Esophagus squamous epithelium (tissue), 5 donors: ENCODE measurements at regions not wholly inside any gene's neighbourhood (a gene's known extent, or its start where the extent isn't known, plus 50 kb on each side); places are given as distances from the start of the nearest gene placed in this dataset.

Experiments
- DNase-seq: peaks from one replicate; lab custom pipeline; 2025; lab: John Stamatoyannopoulos, UW
- H3K27ac ChIP-seq, 4 donors: fragments of 200-600 bp; sonication (generic); one replicate each; pipeline ENCODE4 v1.5.1; 2016 to 2019; ENCODE audit warnings: mild to moderate bottlenecking in 1 of 4
- H3K27me3 ChIP-seq, 4 donors: fragments of 200-600 bp; sonication (generic); 1 replicate in 3 of 4; 2 replicates in 1 of 4; pipeline versions ENCODE4 v1.5.1 to v1.6.0; 2017 to 2021; ENCODE audit warnings: antibody characterized with exemption in 1 of 4
- H3K36me3 ChIP-seq, 3 donors: fragments of 200-600 bp; sonication (generic); one replicate each; pipeline ENCODE4 v1.5.1; 2016 to 2019
- H3K4me1 ChIP-seq, 3 donors: fragments of 200-600 bp; sonication (generic); one replicate each; pipeline ENCODE4 v1.5.1; 2017 to 2019
- H3K4me3 ChIP-seq, 4 donors: fragments of 200-600 bp; sonication (generic); 1 replicate in 3 of 4; 2 replicates in 1 of 4; pipeline ENCODE4 v1.5.1; 2016 to 2019; ENCODE audit warnings: mild to moderate bottlenecking in 2 of 4, moderate library complexity in 1 of 4
- H3K9me3 ChIP-seq, 3 donors: fragments of 200-600 bp; sonication (generic); one replicate each; pipeline ENCODE4 v1.5.1; 2016 to 2019
- CTCF ChIP-seq, 6 experiments: fragments of 450-650 bp in 4 of 6; fragments of 200-600 bp in 2 of 6; sonication (generic) in 2 of 6; IDR thresholded peaks; one replicate each; pipeline ENCODE4 v1.5.1; 2016 to 2019; ENCODE audit warnings: antibody characterized with exemption in 6 of 6, mild to moderate bottlenecking in 4 of 6, moderate library complexity in 4 of 6
- POLR2A ChIP-seq, 4 donors: fragments of 450-650 bp; IDR thresholded peaks; one replicate each; pipeline ENCODE4 v1.6.1; 2017; ENCODE audit warnings: antibody characterized with exemption in 4 of 4, mild to moderate bottlenecking in 4 of 4, moderate library complexity in 3 of 4
- WGBS, 2 donors: methylation state at CpG; one replicate each; pipeline ENCODE4 v1.1.5; 2018; 5-methylcytosine and 5-hydroxymethylcytosine counted together
- intact Hi-C: fragments of 100-400 bp; cut with DNase I; formaldehyde crosslinking; loops from one replicate; pipeline ENCODE4 v1.15.0; 2022
- donor health status: DM: yes; HTN: yes; CAD: no.

GRCh38 chr9:91496351-91496750 is 72.7 kb upstream of the NFIL3 start:
- Histone ChIP-seq H3K9me3 (no peaks in the 10 kb centered on the region), H3K4me3 (no peak overlapping the region), H3K27me3 (peaks cover 0 to 8% (median 0%) of the 10 kb centered on the region in 4 donors), H3K36me3 (no peaks in the 10 kb centered on the region), H3K27ac (no peak overlapping the region), H3K4me1 (no peaks in the 10 kb centered on the region)
- no peak for TF ChIP-seq POLR2A (IDR thresholded peaks at IDR 0.05)
- TF ChIP-seq CTCF (IDR thresholded peaks at IDR 0.05), result no peak
- DNase-seq, result no peak
- intact Hi-C loops, result no loop called here
- whole genome bisulfite sequencing, 2 donors, result 83 to 89% methylated on average over 7 of the region's 7 CpGs

- Histone ChIP-seq H3K4me3 (no peak overlapping the region), H3K36me3 (no peaks in the 10 kb centered on the region), H3K27me3 (peaks cover 0 to 8% (median 0%) of the 10 kb centered on the region in 4 donors), H3K27ac (no peak overlapping the region), H3K9me3 (no peaks in the 10 kb centered on the region), H3K4me1 (no peaks in the 10 kb centered on the region)
- intact Hi-C loops, result no loop called here
- DNase-seq, result no peak
- WGBS, 2 donors, result 38% methylated on average over 4 of the region's 4 CpGs
- no peak for TF ChIP-seq CTCF (IDR thresholded peaks at IDR 0.05)
- TF ChIP-seq POLR2A (IDR thresholded peaks at IDR 0.05), result no peak
Observed at GRCh38 chr9:91495450-91495849, 71.8 kb upstream of the NFIL3 start.

GRCh38 chr9:91494751-91495150 is 71.1 kb upstream of the NFIL3 start:
- TF ChIP-seq CTCF (IDR thresholded peaks at IDR 0.05), result no peak
- no peak for TF ChIP-seq POLR2A (IDR thresholded peaks at IDR 0.05)
- H3K9me3 ChIP-seq, result no peaks in the 10 kb centered on the region
- 78 to 80% methylated on average over 3 of the region's 3 CpGs for WGBS, 2 donors
- H3K27me3 ChIP-seq, result peaks cover 0 to 8% (median 0%) of the 10 kb centered on the region in 4 donors
- H3K4me1 ChIP-seq, result no peaks in the 10 kb centered on the region
- no peak for DNase-seq
- intact Hi-C loops, result no loop called here
- no peaks in the 10 kb centered on the region for H3K36me3 ChIP-seq
- no peak overlapping the region for H3K4me3 ChIP-seq
- no peak overlapping the region for H3K27ac ChIP-seq

GRCh38 chr9:91492237-91492636 is 68.6 kb upstream of the NFIL3 start:
- 42 to 62% methylated on average over 2 of the region's 2 CpGs for WGBS, 2 donors
- H3K4me1 ChIP-seq, result no peaks in the 10 kb centered on the region
- H3K36me3 ChIP-seq, result no peaks in the 10 kb centered on the region
- DNase-seq, result no peak
- intact Hi-C loops, result no loop called here
- H3K27ac ChIP-seq, result no peak overlapping the region
- TF ChIP-seq POLR2A (IDR thresholded peaks at IDR 0.05) (no peak), CTCF (IDR thresholded peaks at IDR 0.05) (no peak)
- H3K27me3 ChIP-seq, result peaks cover 0 to 8% (median 0%) of the 10 kb centered on the region in 4 donors
- no peaks in the 10 kb centered on the region for H3K9me3 ChIP-seq
- no peak overlapping the region for H3K4me3 ChIP-seq

- intact Hi-C loops, result no loop called here
Observed at GRCh38 chr9:91491624-91492023, 68.0 kb upstream of the NFIL3 start.

More at GRCh38 chr9:91491624-91492023, 68.0 kb upstream of the NFIL3 start:
- Histone ChIP-seq H3K4me3 (no peak overlapping the region), H3K4me1 (no peaks in the 10 kb centered on the region), H3K27ac (no peak overlapping the region), H3K36me3 (no peaks in the 10 kb centered on the region), H3K27me3 (peaks cover 0 to 11% (median 0%) of the 10 kb centered on the region in 4 donors), H3K9me3 (no peaks in the 10 kb centered on the region)
- no peak for DNase-seq
- WGBS, 2 donors, result 63 to 78% methylated on average over 2 to 6 of the region's 9 CpGs
- TF ChIP-seq CTCF (IDR thresholded peaks at IDR 0.05) (no peak), POLR2A (IDR thresholded peaks at IDR 0.05) (no peak)
